ENCODE measurements at regions not wholly inside any gene's neighbourhood (a gene's known extent, or its start where the extent isn't known, plus 50 kb on each side); places are given as distances from the start of the nearest gene placed in this dataset.
"Not testable (repeated sequence)": the region's sequence is repeated elsewhere in the genome, so short reads cannot be mapped to it uniquely, and the experiment has no call there.

DNA sequence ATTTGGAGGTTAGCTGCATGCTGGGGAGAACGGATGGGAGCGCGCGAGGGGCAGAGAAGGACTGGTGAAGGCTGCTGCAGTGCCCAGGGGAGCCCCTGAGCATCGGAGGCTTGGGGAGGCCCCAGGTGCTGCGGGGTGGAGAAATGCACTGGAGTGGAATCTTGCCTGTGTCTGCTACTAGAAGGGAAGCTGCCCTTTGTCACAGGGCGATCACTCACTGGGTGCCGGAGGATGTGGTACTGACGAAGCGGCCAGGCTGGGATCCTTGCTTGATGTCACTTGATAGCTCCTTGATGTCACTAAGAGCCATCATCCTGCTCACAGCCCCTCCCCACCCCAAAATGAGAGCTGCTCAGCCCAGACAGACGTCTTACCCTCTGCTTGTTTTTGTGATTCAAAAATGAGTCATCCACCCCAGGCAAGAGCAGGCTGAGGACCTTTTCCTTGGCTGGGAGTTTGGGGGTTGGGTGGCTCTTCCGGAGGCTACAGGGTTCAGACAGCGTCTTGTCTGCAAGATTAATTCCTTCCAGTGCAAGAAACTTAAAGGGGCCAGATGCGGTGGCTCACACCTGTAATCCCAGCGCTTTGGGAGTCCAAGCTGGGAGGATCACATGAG, 62.6 kb upstream of the PMEPA1 start:
- TF ChIP-seq, protein P1, sequence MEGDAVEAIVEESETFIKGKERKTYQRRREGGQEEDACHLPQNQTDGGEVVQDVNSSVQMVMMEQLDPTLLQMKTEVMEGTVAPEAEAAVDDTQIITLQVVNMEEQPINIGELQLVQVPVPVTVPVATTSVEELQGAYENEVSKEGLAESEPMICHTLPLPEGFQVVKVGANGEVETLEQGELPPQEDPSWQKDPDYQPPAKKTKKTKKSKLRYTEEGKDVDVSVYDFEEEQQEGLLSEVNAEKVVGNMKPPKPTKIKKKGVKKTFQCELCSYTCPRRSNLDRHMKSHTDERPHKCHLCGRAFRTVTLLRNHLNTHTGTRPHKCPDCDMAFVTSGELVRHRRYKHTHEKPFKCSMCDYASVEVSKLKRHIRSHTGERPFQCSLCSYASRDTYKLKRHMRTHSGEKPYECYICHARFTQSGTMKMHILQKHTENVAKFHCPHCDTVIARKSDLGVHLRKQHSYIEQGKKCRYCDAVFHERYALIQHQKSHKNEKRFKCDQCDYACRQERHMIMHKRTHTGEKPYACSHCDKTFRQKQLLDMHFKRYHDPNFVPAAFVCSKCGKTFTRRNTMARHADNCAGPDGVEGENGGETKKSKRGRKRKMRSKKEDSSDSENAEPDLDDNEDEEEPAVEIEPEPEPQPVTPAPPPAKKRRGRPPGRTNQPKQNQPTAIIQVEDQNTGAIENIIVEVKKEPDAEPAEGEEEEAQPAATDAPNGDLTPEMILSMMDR (IDR thresholded peaks at IDR 0.05; ENCODE audit: partially characterized antibody, unreplicated experiment), result no peak
- no peak for DNase-seq
- H3K27me3 Mint-ChIP-seq (ENCODE audit: unreplicated experiment), result no peaks in the 10 kb centered on the region
- peaks cover 7% of the 10 kb centered on the region for H3K4me1 Mint-ChIP-seq (ENCODE audit: low read depth, unreplicated experiment)
- peaks cover 4% of the 10 kb centered on the region for H3K9me3 Mint-ChIP-seq (ENCODE audit: unreplicated experiment)
- H3K4me3 Mint-ChIP-seq (ENCODE audit: unreplicated experiment), result no peak overlapping the region
- peaks cover 5% of the 10 kb centered on the region for H3K36me3 Mint-ChIP-seq (ENCODE audit: unreplicated experiment)
- no peak overlapping the region for H3K27ac Mint-ChIP-seq (ENCODE audit: unreplicated experiment)

DNA sequence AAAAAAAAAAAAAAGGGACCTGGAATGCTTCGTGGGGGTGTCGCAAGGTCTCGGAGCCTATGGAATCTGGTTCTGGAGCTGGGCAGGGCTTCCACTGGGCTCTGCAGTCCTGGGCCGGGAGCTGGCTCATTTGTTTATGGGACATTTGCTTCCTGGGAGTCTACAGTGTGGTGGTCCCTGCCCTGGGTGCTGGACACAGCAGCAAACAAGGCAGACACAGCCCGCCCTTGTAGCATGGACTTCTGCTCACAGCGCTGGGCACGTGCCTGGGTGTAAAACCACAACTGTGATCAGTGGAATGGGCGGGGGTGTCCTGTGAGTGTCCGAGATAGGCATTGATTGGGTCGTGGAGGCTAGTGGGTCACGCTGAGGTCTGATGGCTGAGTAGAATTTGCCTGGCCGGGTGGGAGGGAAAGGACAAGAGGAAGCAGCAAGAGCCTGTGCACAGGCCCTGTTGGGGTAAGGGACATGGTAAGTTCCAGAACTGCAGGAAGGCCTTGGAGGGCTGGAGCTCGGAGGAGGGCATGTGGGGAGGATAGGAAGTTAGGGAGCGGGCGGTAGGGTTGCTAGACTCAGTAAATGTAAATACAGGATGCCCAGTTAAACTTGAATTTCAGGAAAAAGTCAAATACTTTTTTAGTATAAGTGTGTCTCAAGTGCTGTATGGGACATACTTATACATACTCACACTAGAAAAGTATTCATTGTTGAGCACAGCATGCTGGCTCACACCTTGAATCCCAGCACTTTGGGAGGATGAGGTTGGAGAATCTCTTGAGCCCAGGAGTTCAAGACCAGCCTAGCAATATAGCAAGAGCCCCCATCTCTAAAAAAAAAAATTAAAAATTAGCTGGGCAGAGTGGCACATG, 61.3 kb upstream of the PMEPA1 start:
- Mint-ChIP-seq H3K27ac (ENCODE audit: unreplicated experiment) (no peak overlapping the region), H3K4me1 (ENCODE audit: low read depth, unreplicated experiment) (peaks cover 7% of the 10 kb centered on the region)
- no peak for DNase-seq

GRCh38 chr20:57770401-57770800, 60.6 kb upstream of the PMEPA1 start:
- H3K4me3 Mint-ChIP-seq (ENCODE audit: unreplicated experiment); H3K27me3 Mint-ChIP-seq (ENCODE audit: unreplicated experiment); H3K27ac Mint-ChIP-seq (ENCODE audit: unreplicated experiment); H3K36me3 Mint-ChIP-seq (ENCODE audit: unreplicated experiment); DNase-seq; H3K4me1 Mint-ChIP-seq (ENCODE audit: low read depth, unreplicated experiment); H3K9me3 Mint-ChIP-seq (ENCODE audit: unreplicated experiment): not testable (repeated sequence)

More for the DNA sequence above, 61.3 kb upstream of the PMEPA1 start:
- Mint-ChIP-seq H3K36me3 (ENCODE audit: unreplicated experiment) (peaks cover 4% of the 10 kb centered on the region), H3K9me3 (ENCODE audit: unreplicated experiment) (peaks cover 3% of the 10 kb centered on the region), H3K27me3 (ENCODE audit: unreplicated experiment) (no peaks in the 10 kb centered on the region), H3K4me3 (ENCODE audit: unreplicated experiment) (no peak overlapping the region)
- TF ChIP-seq, protein P1 (IDR thresholded peaks at IDR 0.05; ENCODE audit: partially characterized antibody, unreplicated experiment), result no peak

GRCh38 chr20:57769756-57770155, 59.9 kb upstream of the PMEPA1 start:
- TF ChIP-seq, protein P1 (IDR thresholded peaks at IDR 0.05; ENCODE audit: partially characterized antibody, unreplicated experiment), result no peak
- H3K4me1 Mint-ChIP-seq (ENCODE audit: low read depth, unreplicated experiment), result peaks cover 7% of the 10 kb centered on the region
- DNase-seq, result no peak
- H3K27me3 Mint-ChIP-seq (ENCODE audit: unreplicated experiment), result no peaks in the 10 kb centered on the region
- no peaks in the 10 kb centered on the region for H3K9me3 Mint-ChIP-seq (ENCODE audit: unreplicated experiment)
- no peak overlapping the region for H3K4me3 Mint-ChIP-seq (ENCODE audit: unreplicated experiment)
- no peak overlapping the region for H3K27ac Mint-ChIP-seq (ENCODE audit: unreplicated experiment)
- peaks cover 5% of the 10 kb centered on the region for H3K36me3 Mint-ChIP-seq (ENCODE audit: unreplicated experiment)

DNA sequence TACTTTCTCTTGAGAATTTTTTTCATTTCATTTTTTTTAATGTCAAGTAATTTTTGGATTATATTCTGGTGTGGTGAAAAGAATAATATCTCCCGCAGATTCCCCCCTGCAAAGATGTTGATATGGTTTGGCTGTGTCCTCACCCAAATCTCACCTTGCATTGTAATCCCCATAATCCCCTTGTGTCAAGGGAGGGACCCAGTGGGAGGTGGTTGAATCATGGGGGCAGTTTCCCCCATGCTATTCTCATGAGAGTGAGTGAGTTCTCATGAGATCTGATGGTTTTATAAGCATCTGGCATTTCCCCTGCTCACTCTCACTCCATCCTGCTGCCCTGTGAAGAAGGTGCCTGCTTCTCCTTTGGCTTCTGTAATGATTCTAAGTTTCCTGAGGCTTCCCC, 58.7 kb upstream of the PMEPA1 start:
- H3K27me3 Mint-ChIP-seq (ENCODE audit: unreplicated experiment), result no peaks in the 10 kb centered on the region
- H3K4me1 Mint-ChIP-seq (ENCODE audit: low read depth, unreplicated experiment), result peaks cover 7% of the 10 kb centered on the region
- H3K4me3 Mint-ChIP-seq (ENCODE audit: unreplicated experiment), result no peak overlapping the region
- H3K27ac Mint-ChIP-seq (ENCODE audit: unreplicated experiment), result no peak overlapping the region
- TF ChIP-seq, protein P1 (IDR thresholded peaks at IDR 0.05; ENCODE audit: partially characterized antibody, unreplicated experiment), result no peak
- no peaks in the 10 kb centered on the region for H3K9me3 Mint-ChIP-seq (ENCODE audit: unreplicated experiment)
- no peak for DNase-seq
- peaks cover 11% of the 10 kb centered on the region for H3K36me3 Mint-ChIP-seq (ENCODE audit: unreplicated experiment)

Measured in glutamatergic neuron (in vitro differentiated cells).